ENCODE measurements at regions not wholly inside any gene's neighbourhood (a gene's known extent, or its start where the extent isn't known, plus 50 kb on each side); places are given as distances from the start of the nearest gene placed in this dataset.

DNA sequence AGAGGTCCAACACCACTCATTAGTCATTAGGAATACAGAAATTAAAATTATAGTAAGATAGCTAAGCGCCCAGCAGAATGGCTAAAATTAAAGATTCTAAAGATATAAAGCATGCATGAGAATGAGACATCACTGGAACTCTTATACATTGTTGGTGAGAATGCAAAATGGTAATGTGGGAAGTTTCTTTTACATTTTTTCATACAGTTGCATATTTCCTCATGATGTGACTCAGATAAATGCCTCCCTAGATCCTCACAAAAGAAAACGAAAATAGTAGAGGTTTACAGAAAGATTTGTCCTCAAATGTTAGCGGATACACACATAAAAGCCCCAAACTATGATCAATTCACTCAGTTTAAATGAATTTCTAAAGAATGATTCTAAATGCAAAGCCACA is 633.7 kb upstream of the GJE1 start:
- POLR2A ChIA-PET = no interaction called here
- DNase-seq (ENCODE audit: extremely low spot score) = no peak
- CTCF ChIA-PET = no interaction called here
- TF ChIP-seq, protein P1, sequence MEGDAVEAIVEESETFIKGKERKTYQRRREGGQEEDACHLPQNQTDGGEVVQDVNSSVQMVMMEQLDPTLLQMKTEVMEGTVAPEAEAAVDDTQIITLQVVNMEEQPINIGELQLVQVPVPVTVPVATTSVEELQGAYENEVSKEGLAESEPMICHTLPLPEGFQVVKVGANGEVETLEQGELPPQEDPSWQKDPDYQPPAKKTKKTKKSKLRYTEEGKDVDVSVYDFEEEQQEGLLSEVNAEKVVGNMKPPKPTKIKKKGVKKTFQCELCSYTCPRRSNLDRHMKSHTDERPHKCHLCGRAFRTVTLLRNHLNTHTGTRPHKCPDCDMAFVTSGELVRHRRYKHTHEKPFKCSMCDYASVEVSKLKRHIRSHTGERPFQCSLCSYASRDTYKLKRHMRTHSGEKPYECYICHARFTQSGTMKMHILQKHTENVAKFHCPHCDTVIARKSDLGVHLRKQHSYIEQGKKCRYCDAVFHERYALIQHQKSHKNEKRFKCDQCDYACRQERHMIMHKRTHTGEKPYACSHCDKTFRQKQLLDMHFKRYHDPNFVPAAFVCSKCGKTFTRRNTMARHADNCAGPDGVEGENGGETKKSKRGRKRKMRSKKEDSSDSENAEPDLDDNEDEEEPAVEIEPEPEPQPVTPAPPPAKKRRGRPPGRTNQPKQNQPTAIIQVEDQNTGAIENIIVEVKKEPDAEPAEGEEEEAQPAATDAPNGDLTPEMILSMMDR (IDR thresholded peaks at IDR 0.05; ENCODE audit: control extremely low read depth, extremely low read depth, low read depth, missing control alignments) = no peak

DNA sequence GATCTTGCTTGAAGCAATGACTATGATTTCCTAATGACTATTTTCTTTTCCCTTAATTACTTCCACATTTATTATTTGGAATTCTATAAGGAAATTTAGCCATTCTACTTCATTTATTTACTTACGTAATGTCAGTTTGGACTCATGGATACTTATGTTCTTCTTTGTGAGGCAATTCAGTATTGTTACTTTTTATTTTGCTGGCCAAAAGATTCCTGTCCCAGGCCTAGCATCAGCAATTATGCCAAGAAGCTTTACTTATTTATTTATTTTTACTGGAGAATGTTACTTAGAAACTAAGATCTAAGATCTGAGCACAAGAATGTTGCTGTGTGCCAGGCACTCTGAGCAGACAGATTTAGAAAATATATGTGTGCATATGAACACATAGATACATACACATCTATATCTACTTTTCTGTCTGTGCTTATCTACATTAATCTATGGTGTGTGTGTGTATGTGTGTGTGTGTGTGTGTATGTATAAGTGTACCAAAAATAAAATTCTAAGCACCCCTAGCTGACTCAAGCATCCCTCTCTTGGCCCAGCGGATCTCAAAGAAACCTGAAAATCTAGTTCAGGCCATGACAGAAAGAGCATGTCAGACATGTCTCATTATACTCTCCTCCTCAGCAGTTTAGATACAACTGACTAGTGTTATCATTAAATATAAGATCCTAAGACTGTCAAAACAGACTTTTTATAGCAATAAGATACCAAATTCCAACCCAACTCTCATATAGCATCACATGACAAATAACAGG is 640.0 kb upstream of the GJE1 start:
- TF ChIP-seq, protein P1 (IDR thresholded peaks at IDR 0.05; ENCODE audit: control extremely low read depth, extremely low read depth, low read depth, missing control alignments) = no peak

DNA sequence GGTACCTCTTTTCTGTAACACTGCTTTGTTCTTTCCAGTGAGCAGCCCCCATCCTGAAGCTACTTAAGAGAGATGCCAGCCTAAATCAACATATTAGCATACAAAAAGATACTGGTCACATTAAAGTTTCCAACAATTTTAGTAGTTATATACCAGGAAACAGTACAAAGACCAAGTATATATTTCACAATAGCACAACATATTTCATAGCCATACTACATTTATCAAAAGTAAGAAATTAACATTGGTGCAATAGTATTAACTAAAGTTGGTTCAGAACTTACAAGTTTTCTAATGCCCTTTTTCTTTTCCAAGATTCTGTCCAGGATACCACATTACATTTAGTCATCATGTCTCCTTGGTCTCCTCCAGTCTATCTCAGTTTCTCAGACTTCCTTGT is 641.0 kb upstream of the GJE1 start:
- ChIA-PET CTCF (interaction anchor here (1.1 kb wide), 1 partner anchor 8 kb away, joined by 3 read pairs; no protein-coding TSS in a partner anchor), POLR2A (no interaction called here)
- DNase-seq (ENCODE audit: extremely low spot score) = no peak
- TF ChIP-seq, protein P1 (IDR thresholded peaks at IDR 0.05; ENCODE audit: control extremely low read depth, extremely low read depth, low read depth, missing control alignments) = no peak

More for the DNA sequence above, 640.0 kb upstream of the GJE1 start:
- DNase-seq (ENCODE audit: extremely low spot score) = no peak
- ChIA-PET CTCF (no interaction called here), POLR2A (no interaction called here)

DNA sequence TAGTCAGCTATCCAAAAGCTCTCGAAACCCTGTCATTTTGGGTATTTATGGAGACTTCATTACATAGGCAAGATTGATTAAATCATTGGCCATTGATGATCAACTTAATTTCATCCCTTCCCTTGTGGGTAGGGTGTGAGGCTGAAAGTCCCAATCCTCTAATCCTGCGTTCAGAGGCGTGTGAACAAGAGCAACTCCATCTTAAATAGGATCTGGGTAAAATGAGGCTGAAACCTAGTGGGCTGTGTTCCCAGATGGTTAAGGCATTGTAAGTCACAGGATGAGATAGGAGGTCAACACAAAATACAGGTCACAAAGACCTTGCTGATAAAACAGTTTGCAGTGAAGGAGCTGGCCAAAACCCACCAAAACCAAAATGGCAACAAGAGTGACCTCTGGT is 641.7 kb upstream of the GJE1 start:
- ChIA-PET POLR2A (no interaction called here), CTCF (interaction anchor here (1.1 kb wide), 2 partner anchors 9 to 12 kb away, joined by 3 read pairs; no protein-coding TSS in a partner anchor)
- TF ChIP-seq, protein P1 (IDR thresholded peaks at IDR 0.05; ENCODE audit: control extremely low read depth, extremely low read depth, low read depth, missing control alignments) = no peak
- no peak for DNase-seq (ENCODE audit: extremely low spot score)

DNA sequence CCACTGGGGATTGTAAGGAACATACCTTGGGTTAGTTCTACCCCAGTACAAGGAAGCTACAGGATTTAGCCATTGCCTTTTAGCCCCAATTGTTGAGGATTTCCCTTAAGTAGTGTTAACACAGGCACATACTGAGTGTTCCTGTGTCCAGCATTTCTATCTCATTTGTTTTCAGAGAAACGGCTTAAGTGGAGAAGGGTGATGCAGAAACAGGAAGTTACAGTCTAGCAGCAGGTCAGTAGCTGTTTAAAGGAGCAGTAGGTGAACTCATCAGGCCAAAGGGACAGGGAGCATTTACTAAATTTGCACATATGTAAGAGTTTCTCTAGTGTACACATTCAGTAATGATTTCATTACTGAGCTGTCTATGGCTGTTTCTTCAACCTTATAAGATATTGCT is 644.2 kb upstream of the GJE1 start:
- ChIA-PET POLR2A (no interaction called here), CTCF (interaction anchor here (1.3 kb wide), 1 partner anchor 9 kb away, joined by 4 read pairs; no protein-coding TSS in a partner anchor)
- peak; percentile 11 for DNase-seq (ENCODE audit: extremely low spot score)
- TF ChIP-seq, protein P1 (IDR thresholded peaks at IDR 0.05; ENCODE audit: control extremely low read depth, extremely low read depth, low read depth, missing control alignments) = no peak

DNA sequence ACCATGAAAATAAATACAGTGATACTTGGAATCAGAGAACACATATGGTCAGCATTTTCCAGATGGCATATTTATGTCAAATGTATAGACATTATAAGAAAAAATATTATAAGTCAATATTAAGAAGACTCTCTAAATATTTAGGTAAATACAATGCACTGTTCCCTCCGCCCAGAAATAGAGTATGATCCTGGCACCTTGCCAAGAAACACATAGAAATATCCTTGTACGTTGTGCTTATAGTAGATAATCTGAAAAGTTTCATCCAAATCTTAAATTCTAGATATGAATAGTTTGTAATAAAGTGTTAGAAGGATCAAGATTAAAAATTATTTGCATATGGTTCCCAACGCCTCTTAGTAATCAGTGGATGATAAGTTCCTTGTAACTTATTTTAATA is 645.8 kb upstream of the GJE1 start:
- no peak for DNase-seq (ENCODE audit: extremely low spot score)
- TF ChIP-seq, protein P1 (IDR thresholded peaks at IDR 0.05; ENCODE audit: control extremely low read depth, extremely low read depth, low read depth, missing control alignments) = no peak
- CTCF ChIA-PET = no interaction called here
- POLR2A ChIA-PET = no interaction called here
